ENCODE measurements at regions not wholly inside any gene's neighbourhood (a gene's known extent, or its start where the extent isn't known, plus 50 kb on each side); places are given as distances from the start of the nearest gene placed in this dataset.
"Not testable (repeated sequence)": the region's sequence is repeated elsewhere in the genome, so short reads cannot be mapped to it uniquely, and the experiment has no call there.

DNA sequence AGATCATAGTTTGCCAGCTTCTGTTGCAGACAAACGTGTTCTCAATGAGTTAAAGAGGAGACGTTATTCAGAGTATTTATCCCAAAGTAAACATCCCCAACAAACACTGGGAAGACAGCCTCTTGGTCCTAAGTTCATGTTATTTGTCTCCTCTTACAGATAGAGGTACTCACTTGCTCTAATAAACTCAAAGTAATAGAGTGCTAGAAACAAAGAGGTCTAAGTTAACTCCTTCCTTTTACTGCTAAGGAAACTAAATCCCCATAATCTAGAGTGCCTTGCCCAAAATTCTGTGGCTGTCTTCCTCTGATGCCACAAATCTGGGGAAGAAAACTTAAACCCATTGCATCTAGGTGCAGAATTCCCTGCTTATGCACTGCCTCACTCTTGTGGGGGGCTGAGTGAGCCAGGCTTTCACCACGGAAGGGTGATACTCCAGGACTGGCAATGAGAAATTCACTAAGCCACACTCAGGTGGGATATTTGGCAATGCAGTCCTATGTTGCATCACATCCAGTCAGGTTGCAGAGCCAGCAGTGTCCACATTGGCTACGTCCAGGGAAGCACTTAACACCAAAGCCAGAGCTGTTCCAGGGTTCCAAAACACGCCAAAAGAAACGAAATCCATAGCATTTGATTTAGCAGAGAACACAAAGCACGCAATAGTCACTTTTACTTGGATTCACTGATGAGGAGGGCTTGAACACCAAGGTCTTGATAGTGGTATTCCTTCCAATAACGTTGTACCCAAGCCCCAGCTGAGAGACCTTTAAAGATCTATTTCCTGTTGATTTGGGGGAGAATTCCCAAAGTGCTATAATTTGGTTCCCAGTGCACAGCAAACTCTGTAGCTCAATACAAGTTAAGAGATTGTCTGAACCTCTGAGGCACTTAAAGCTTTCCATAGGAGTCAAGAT is 81.0 kb upstream of the FOXQ1 start:
- DNase-seq = no peak

DNA sequence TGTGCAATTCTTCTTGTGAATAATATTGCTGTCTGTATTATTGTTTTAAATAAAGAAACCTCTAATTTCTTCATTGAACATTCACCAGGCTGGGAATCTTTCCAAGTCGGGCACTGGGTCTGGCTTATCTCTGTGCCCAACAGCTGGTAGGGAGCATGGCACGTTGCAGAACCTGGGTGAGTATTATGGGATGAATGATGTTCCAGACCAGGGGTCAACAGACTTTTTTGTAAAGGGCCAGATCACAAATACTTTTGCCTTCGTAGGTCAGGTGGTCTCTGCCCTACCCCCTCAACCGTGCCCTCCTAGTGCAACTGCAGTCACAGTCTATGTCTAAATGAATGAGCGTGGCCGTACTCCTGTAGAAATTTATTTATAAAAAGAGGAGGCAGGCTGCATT is 81.6 kb upstream of the FOXQ1 start:
- no peak for DNase-seq

DNA sequence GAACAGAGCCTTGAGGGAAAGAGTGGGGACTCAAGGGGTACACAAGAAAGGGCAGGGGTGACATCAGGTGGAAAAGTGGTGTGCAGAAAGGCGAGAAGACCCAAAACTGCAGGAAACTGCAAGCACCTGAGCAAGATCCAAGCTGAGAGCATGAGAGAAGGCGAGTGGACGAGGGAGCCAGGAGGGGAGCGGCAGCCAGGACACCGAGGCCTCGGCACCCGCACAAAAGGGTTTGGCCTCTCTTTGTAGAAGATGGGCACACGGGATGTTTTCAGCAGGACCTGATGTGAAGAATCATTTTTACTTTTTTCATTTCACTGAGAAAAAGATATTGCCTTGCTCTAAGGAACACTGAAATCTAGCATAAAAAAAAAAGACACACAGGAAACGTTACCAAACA is 82.1 kb upstream of the FOXQ1 start:
- DNase-seq = no peak

DNA sequence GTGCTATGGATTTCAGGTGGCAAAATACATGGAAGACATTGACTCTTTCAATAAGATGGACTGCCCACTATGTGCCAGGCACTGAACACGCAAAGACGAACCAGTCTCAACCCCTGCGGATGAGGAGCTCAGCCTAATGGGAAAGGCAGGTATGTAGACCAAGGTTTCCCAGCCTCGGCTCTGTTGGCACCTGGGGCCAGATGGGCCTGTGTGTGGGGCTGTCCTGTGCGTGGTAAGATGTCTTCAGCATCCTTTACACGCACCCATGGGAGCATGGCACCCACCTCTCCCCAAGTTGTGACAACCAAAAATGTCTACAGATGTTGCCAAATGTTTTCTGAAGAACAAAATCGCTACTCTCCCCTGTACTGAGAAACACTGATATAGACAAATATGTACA is 82.6 kb upstream of the FOXQ1 start:
- DNase-seq = no peak

DNA sequence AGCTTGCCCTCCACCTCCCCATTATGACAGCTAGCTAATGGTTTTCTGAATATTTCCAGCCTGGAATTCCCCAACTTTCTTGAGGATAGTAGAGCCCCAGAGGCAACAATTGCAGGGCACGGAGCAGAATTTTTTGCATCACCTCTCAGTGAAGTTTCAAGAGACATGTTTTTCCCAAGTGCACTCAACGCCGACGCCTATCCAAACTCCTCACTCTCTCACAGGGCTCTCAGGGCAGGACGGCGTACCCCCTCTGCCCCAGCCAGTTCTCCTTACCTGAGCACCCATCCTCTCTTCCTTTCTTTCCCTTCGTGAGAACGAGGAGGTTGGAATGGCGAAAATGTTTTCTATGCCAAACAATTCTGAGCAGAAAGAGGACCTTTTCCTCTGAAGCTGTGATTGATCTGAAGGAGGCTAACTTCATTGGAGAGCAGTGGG is 83.1 kb upstream of the FOXQ1 start:
- DNase-seq = no peak

DNA sequence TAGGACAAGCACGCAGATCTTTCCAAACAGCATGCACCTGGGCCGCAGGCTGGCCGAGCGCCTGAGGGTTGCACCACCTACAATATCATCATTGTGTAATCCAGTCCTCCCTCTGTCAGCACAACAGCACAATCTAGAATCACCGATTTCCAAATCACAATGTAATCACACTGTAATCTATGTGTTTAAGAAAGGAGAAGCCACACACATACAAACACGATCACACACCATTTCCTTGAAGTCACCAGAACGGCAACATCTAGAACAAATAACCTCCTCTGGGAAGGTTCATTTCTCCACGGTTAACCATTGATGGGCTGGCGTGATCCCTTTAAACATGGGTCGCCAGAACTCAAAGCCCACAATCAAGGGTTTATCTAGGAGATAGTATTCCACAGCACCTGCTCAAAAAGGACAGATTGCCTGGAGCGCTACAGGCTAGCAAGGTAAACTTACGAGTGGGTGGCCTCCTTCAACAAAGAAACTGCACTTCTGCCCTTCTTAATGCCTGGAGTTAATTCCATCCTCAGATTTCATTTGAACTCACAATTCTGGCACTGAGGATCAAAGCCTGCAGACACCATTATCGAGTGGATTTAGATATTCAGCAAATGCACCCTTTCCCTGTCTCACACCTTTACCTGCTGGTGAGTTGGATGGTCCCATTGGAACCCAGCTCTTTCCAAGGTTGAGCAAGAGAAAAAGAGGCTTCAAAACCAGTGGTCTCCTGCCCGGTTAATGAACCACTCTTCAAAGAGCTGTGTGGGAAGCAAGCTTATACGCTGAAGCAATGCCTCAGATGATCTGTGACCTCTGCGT is 83.8 kb upstream of the FOXQ1 start:
- no peak for DNase-seq

DNA sequence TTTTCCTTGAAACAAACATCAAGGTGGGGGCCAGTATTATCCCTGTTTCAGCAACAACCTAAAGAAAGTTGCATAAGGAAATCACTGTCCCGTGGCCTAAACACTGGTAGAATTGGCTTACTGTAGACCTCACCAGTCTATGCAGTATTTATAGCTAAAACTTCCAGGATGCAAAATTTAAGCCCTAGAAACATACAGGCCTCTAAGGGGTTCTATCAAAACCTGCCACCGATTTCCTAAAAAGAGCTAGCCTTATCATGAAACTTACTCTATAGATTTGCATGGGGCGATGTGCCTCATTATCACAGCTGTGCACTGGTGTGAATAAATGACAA is 84.3 kb upstream of the FOXQ1 start:
- DNase-seq = no peak

DNA sequence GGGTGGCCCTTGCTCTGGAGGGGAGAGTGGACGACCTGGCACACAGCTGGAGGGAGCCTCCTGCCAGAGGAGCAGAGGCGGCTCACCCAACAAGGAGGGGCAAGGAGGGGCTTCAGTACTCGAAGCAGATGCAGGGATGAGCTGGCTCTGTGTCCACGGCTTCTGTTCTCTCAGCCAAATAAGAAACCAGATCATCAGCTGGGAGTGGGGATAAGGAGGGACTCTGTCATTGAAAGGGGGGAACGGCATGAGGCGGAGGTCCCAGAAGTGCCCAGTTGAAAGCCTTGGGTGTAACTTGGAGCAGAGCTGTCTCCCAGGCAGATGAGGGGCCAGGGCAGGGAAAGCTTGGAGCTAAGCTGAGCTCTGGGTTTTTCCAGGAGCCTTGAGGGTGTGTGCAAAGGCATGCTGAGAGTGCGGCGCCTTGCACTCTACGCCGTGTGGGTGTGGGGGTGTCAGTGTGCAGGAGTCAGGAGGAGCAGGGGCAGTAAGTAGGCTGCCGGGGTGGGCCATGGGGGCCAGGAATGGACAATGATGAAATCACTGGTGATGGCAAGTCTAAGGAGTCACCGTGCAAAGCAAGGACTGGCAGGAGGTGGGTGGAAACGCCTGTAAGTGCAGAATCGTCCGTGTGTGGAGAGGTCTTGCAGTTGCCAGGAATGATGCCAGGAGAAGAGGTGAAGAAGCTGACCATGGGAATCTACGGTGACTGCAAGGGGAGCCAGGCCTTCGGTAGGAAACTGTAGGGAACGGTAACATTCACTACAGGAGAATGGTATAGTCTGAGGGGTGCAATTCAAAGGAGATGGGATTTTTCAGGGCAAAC is 85.4 kb upstream of the FOXQ1 start:
- DNase-seq = no peak

DNA sequence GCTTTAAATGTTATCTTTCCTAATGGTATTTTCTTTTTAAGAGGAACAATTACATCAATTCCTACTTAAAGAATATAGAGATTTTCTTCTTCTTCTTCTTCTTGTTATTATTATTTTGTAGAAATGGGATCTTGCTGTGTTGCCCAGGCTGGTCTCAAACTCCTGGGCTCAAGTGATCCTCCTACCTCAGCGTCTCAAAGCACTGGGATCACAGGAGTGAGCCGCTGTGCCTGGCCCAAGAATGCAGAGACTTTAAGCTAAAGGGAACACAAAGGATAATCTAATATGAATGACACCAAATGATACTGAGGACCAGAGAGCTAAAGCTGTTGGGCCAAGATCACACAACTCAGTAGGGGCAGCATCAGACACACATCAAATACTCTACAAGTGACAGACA is 87.4 kb upstream of the FOXQ1 start:
- DNase-seq = no peak

DNA sequence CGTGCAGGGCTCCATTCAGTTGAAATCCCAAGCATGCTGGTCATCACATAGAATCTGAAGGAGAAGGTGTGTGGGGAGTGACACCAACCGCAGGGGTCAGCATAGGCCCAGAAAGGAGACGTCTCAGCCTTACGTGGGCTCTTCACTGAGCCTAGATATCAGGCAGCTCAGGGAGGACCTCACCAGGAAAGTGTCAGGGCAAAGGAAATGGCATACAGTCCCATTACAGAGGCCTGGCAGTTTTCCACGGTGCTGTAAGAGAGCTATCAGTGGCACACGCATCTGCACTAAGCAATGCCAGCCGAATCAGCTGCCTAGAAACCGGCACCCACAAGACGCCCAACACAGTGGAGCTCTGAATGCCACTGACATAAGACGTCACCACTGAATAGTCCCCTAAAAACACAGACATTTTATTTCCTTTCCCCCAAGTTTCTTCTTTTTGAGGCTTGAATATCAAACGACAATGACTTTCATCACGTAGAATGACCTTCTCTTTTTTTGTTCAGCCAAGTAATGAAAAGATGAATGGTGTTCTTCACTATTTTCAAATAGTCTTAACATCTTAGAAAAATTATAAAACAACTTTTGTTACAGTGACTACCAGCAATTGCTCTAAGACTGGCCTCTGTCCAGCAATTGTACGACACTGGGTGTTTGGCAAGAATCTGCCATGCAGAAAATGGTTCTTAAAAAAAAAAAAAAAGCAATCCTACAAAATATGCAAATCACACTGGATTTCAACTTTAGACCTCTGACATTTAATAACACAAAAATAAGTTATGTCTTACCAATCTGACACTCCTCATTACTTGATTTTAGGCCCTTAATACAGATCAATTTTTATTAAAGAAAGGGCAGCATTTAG is 88.9 kb upstream of the FOXQ1 start:
- DNase-seq = peak in 18 of 51 donors; percentile 11 to 51 (median 22)

DNA sequence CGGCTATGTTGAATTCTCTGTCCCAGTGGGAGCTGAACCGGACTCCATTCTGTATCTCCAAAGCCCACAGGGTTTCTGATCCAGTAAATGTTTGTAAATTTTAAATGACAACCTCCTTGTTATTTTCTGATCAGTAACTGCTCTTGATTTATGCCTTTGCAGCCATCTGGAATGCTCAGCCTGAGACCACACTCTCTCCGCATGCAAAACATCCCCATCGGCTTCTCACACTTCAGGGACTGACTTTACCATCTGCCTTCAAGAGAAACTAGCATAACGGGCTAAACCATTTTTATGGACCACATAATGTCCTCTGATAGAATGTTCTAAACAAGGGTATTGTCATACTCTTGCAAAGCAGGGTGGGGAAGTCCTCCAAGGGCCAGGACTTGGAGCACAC is 94.5 kb upstream of the FOXQ1 start:
- DNase-seq = no peak

DNA sequence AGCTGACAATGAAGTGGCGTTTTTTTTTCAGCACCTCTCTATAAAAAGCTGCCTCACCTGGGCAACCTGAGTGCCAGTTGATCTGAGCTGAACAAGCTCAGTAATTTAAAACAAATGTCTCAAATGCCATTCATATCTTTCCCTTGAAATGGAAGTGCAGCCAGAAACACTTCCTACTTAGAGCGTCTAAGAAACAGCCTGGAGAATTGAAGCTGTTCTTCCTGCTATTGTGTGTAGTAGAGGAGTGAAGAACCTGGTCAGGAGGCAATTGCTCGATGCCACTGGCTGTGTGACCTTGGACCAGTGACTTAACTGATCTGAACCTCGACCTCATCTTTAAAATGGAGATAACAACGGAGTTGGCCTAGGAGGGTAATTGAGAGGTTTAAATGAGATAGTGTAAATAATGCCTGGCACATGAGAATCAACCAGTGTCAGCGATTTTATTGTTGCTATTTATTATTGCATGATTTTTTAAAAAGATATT is 95.4 kb upstream of the FOXQ1 start:
- DNase-seq = no peak

DNA sequence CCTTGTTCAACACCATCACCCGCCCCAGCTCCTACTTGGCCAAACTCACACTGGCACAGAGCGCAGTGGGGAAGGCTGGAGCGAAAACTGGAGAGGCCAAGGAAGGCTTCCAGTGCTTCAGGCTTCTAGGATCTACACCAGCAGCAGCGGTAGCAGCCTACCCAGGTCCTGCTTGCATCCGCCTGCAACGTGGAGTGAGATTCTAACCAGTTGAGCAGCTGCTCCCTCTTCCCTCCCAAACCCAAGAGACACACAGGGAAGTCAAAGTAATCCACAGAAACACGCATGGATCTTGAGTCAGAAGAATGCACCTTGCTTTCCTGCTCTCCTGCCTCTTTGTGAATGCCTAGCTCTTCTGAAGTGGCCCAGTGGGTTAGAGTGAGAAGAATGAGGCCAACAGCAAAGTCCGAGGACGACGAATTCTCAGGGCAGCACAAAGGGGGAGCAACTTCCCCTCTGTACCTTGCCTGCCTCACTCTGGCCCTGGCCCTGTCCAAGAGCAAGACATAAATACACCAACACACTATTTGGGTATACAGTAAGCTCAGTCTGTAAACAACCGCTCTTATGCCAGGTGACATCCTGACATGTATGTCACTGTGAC is 95.9 kb upstream of the FOXQ1 start:
- DNase-seq = no peak

DNA sequence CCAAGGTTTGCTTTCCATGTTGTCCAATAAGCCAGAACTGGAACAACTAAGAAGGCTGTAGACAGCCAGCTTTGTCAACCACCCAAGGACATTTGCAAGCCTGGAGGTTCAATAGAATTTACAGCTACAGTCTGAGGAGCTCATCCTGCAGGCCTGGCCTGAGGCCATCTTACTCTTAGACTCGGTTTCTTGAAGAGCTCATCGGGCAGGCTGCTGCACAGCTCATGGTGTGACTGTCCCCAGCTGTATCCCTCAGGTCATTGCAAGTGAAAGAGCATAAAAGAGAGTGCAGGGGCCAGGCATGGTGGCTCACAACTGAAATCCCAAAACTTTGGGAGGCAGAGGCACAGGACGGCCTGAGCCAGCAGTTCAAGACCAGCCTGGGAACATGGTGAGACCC is 96.9 kb upstream of the FOXQ1 start:
- DNase-seq = no peak

DNA sequence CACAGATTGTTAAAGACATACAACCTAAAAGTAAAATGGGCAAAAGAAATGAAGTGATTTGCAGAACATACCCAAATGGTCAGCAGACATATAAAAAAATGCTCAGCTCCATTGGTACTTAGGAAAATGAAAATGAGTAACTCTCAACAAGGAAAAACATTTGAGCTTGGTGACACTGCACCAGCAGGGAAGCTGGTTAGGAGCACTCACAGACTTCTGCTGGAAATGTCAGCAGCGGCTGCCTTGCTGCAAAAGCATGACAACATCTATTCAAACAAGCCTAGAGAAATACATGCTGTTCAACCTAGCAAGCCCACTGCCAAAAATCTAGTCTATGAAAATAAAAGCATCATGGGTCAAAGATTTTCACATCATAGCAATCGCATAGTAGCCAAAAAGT is 99.0 kb upstream of the FOXQ1 start:
- no peak for DNase-seq

DNA sequence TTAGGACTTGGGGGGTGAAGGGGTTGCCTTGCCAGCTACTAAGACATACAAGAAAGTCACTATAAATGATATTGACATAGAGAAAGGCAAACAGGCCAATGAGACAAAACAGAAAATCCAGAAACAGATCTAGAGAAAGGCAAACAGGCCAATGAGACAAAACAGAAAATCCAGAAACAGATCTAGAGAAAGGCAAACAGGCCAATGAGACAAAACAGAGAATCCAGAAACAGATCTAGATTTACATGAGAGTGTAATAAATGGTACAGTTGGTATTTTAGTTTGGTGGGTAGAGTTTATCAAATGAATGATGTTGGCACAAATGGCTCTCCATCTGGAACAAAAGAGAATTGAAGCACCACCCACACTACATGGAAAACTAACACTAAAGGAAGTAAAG is 99.8 kb upstream of the FOXQ1 start:
- DNase-seq = not testable (repeated sequence)

DNA sequence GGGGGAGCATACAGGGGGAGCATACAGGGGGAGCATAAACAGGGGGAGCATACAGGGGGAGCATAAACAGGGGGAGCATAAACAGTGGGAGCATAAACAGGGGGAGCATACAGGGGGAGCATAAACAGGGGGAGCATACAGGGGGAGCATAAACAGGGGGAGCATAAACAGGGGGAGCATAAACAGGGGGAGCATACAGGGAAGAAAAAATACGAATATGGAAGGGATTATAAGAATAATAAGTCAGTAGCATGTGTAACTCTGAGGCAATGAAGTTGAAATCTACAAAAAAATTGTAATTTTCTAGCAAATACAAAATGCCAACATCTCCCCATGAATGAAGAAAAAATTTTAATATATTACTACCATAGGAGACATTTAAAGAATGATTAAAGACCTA is 101.3 kb upstream of the FOXQ1 start:
- not testable (repeated sequence) for DNase-seq

DNA sequence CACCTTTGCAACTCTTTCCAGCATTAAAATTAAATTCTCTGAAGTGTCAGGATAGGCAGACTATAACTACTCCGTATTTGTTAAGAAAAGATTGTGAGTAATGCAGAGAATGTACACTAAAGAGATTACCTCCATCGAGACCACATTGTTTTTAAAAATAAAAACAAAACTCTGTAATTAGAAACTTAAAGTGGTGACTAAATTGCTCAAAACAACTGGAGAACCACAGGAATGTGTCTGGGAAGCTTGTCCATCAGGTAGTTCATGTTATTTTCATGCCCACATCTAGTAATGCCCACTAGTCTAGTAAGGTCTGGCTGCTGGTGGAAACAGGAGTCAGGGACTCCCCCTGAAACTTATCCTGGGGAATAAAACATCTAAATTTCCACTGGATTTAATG is 103.0 kb upstream of the FOXQ1 start:
- no peak for DNase-seq

DNA sequence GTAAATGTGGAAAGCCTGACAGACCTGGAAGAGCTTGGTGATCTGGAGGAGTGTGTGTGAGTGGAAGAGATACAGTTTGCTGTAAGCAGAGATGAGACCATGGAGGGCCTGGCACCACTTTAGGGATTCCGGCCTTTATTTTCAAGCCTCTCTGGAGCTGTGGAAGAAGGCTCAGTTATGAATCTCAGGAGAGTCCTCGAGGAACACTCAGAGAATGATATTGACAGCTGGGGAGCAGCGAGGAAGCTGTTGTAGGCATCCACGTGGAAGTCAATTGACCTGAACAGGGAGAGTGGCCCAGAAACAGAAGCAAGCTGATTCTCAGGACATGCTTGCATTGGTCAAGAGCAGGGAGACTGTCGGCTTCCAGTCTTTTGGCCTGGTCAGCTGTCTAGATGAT is 108.4 kb upstream of the FOXQ1 start:
- DNase-seq = no peak

DNA sequence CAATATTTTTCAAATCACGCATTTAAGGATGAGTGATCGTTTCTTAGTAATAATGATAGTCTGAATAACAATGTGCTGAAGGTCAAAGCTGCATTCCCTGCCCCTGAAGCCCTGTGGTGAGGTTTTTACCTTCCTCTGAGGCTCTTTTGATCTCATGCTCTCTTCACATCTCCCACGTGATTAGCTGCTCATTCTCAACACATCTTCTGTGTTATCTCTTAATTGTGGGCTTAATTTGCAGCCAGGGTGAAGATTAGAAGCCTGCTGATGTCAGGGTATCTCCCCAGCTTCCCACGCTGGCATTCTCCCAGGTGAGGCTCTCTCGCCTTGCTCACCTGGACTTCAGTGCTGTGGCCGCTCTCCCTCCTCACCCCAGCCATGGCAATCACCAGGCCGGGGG is 109.7 kb upstream of the FOXQ1 start:
- no peak for DNase-seq
